Rectal smooth muscle tissue (tissue), 1 donor: ENCODE measurements at regions not wholly inside any gene's neighbourhood (a gene's known extent, or its start where the extent isn't known, plus 50 kb on each side); places are given as distances from the start of the nearest gene placed in this dataset.

Source experiments
- H3K27ac ChIP-seq: one replicate; pipeline ENCODE4 v1.7.0; 2013; ENCODE audit warnings: low read depth, low read length, inconsistent platforms
- H3K27me3 ChIP-seq: one replicate; pipeline ENCODE4 v1.7.0; 2013; ENCODE audit warnings: low read length; ENCODE audit not compliant: control insufficient read depth, insufficient read depth
- H3K36me3 ChIP-seq: one replicate; pipeline ENCODE4 v1.7.0; 2013; ENCODE audit warnings: low read length; ENCODE audit not compliant: control insufficient read depth, insufficient read depth
- H3K4me1 ChIP-seq: one replicate; pipeline ENCODE4 v1.7.0; 2013; ENCODE audit warnings: low read length; ENCODE audit not compliant: control insufficient read depth, insufficient read depth
- H3K4me3 ChIP-seq: one replicate; pipeline ENCODE4 v1.7.0; 2013; ENCODE audit warnings: low read length
- H3K9ac ChIP-seq: one replicate; pipeline ENCODE4 v1.7.0; 2013; ENCODE audit warnings: low read length

GRCh38 chr2:57843158-57843557 is 203.4 kb upstream of the VRK2 start:
- no peaks in the 10 kb centered on the region for H3K36me3 ChIP-seq
- H3K27ac ChIP-seq: no peak overlapping the region
- no peaks in the 10 kb centered on the region for H3K27me3 ChIP-seq
- H3K4me3 ChIP-seq: no peak overlapping the region
- H3K4me1 ChIP-seq: no peaks in the 10 kb centered on the region
- H3K9ac ChIP-seq: no peak overlapping the region

- H3K9ac ChIP-seq: no peak overlapping the region
- H3K36me3 ChIP-seq: no peaks in the 10 kb centered on the region
- no peaks in the 10 kb centered on the region for H3K27me3 ChIP-seq
- no peak overlapping the region for H3K27ac ChIP-seq
- no peaks in the 10 kb centered on the region for H3K4me1 ChIP-seq
- H3K4me3 ChIP-seq: no peak overlapping the region
Measured at GRCh38 chr2:57848723-57849122, 197.9 kb upstream of the VRK2 start.

DNA sequence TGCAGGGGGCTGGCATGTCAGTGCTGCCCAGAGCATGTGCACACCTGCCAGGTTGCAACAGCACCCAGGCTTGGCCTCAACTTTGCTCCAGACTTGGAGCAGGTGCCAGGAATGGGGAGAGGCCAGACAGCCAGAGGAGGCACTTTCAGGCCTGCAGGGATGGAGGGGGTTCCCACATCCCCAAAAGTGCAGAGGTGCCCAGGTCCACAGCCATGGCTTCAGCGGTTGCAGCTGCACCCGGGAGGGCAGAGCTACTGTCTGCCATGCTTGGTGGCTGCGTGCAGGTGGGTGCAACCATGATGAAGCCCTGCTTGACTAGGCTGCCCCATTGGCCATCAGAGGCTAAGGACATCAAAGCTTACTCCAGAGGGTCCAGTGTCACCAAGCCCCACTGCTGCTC is 196.8 kb upstream of the VRK2 start:
- H3K9ac ChIP-seq: no peak overlapping the region
- H3K4me1 ChIP-seq: no peaks in the 10 kb centered on the region
- H3K27ac ChIP-seq: no peak overlapping the region
- H3K36me3 ChIP-seq: no peaks in the 10 kb centered on the region
- no peak overlapping the region for H3K4me3 ChIP-seq
- no peaks in the 10 kb centered on the region for H3K27me3 ChIP-seq

DNA sequence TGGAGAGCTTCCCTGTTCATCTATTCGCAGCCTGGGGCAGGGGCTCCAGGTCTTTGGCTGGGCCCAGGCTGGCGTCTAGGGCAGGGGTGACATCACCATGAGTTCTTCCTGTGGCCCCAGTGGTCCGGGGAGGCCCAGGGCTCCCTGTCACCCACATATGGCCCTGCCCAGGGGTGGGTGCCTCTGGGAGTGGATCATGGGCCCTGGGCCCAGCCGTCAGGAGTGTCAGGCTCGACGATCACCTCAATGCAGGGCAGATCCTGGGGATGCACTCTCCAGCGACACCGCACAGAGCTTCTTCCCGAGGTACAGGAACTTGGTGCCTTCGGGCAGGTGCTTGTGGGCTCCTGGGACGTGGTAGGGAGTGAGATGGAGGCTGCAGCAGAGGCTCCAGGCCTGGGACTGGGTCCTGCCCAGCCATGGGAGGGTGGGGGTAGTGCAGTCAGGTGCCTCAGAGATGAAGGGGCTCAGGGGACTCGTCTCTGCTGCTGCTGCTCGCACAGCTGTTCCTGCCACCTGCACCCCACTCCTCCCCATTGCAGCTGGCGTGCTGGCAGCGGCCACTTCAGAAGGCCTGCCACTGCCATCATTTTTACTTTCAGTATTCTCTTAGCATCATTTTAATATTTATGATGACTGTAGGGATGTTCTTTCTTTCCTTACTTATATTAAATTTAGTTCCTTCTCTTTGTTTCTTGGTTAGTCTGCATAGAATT is 196.0 kb upstream of the VRK2 start:
- Histone ChIP-seq H3K9ac (no peak overlapping the region), H3K27ac (no peak overlapping the region), H3K4me3 (no peak overlapping the region), H3K4me1 (no peaks in the 10 kb centered on the region), H3K27me3 (no peaks in the 10 kb centered on the region), H3K36me3 (no peaks in the 10 kb centered on the region)

- Histone ChIP-seq H3K4me3 (no peak overlapping the region), H3K27ac (no peak overlapping the region), H3K4me1 (no peaks in the 10 kb centered on the region), H3K27me3 (no peaks in the 10 kb centered on the region), H3K36me3 (no peaks in the 10 kb centered on the region), H3K9ac (no peak overlapping the region)
Measured at GRCh38 chr2:57855212-57855611, 191.4 kb upstream of the VRK2 start.

DNA sequence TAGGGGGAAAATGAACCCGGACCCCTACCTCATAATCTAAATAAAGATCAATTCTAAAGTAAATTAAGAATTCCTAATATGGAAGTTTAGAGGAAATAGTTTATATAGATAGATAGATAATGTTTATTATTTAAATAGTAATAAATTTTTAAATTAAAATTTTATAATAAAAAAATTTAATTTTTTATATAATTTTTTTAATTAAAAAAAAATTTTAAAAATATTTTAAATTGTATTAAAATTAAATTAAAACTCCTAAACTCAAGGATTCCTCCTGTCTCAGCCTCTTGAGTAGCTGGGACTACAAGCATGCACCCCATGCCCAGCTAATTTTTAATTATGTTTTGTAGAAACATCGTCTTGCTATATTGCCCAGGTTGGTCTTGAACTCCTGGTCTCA is 186.9 kb upstream of the VRK2 start:
- Histone ChIP-seq H3K27me3 (no peaks in the 10 kb centered on the region), H3K4me1 (no peaks in the 10 kb centered on the region), H3K36me3 (no peaks in the 10 kb centered on the region), H3K4me3 (no peak overlapping the region), H3K27ac (no peak overlapping the region), H3K9ac (no peak overlapping the region)

GRCh38 chr2:57862153-57862552 is 184.5 kb upstream of the VRK2 start:
- Histone ChIP-seq H3K27me3 (no peaks in the 10 kb centered on the region), H3K27ac (no peak overlapping the region), H3K4me1 (no peaks in the 10 kb centered on the region), H3K9ac (no peak overlapping the region), H3K36me3 (no peaks in the 10 kb centered on the region), H3K4me3 (no peak overlapping the region)

- Histone ChIP-seq H3K4me3 (no peak overlapping the region), H3K4me1 (no peaks in the 10 kb centered on the region), H3K9ac (no peak overlapping the region), H3K27me3 (no peaks in the 10 kb centered on the region), H3K36me3 (no peaks in the 10 kb centered on the region), H3K27ac (no peak overlapping the region)
Measured at GRCh38 chr2:57862727-57863126, 183.9 kb upstream of the VRK2 start.

DNA sequence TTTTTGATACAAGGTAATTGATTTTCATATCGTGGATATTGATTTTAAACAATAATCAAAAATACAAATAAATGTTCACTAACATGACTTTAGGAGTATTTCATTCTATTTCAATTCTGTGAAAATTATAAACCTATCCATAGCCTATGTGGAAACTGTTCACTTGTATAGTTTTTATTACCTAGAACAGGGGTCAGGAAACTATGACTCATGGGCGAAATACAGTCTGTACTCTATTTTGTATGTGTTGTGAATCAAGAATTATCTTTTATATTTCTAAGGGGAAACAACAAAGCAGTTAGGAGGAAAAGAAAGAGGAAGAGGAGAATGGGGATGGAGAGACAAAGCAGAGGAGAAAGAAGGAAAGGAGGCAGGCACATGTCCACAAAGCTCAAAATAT is 181.7 kb upstream of the VRK2 start:
- no peak overlapping the region for H3K9ac ChIP-seq
- no peaks in the 10 kb centered on the region for H3K36me3 ChIP-seq
- no peak overlapping the region for H3K4me3 ChIP-seq

DNA sequence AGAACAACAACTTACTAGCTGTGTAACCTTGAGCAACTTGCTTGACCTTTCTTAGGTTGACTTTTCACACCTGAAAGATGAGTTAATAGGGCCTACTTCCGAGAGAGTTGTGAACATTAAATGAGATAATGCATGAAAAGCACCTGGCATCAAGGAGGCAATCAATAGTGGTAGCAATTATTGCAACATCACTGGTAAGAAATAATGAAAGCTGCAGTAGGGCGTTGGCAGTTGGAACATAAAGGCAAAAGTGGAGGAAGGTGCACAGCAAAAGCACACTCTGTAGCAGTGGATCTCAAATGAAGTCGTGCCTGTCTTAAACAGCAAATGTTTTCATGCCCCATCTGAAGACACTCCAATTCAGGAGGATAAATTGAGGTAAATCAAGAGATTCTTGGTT is 178.9 kb upstream of the VRK2 start:
- Histone ChIP-seq H3K9ac (no peak overlapping the region), H3K4me3 (no peak overlapping the region), H3K27me3 (no peaks in the 10 kb centered on the region), H3K27ac (no peak overlapping the region), H3K4me1 (no peaks in the 10 kb centered on the region), H3K36me3 (no peaks in the 10 kb centered on the region)

More for the DNA sequence above, 181.7 kb upstream of the VRK2 start:
- Histone ChIP-seq H3K27ac (no peak overlapping the region), H3K27me3 (no peaks in the 10 kb centered on the region), H3K4me1 (no peaks in the 10 kb centered on the region)

GRCh38 chr2:57868619-57869139 is 177.9 kb upstream of the VRK2 start:
- no peaks in the 10 kb centered on the region for H3K27me3 ChIP-seq
- no peaks in the 10 kb centered on the region for H3K4me1 ChIP-seq
- no peak overlapping the region for H3K27ac ChIP-seq
- H3K4me3 ChIP-seq: no peak overlapping the region
- H3K36me3 ChIP-seq: no peaks in the 10 kb centered on the region
- H3K9ac ChIP-seq: no peak overlapping the region

DNA sequence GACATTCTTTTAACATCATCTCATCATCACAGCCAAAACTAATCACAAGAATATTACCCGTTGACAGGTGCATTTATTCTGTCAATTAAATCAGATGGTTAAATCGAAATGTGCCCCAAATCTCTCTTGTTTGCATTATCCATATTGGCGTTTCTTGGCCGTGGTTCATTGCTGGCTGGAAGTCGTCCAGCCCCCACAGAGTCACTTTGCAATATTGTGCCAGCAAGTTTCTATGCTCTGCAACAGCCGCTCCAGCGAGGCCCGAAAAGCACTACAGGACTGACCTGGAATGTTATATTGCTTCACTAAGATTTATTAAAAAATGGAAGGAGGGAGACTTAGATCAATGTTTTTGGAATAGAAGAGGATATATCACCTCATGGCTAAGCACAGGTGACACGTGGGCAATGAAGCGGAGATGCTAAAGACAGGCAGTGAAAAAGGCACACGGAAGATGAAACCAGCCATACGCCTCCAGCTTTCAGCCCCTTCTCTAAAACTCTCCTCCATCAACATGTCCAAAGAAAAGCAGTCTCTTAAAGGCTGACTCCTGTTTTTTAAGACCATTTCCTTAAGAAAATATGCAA is 176.8 kb upstream of the VRK2 start:
- no peaks in the 10 kb centered on the region for H3K27me3 ChIP-seq
- H3K4me1 ChIP-seq: no peaks in the 10 kb centered on the region
- no peak overlapping the region for H3K9ac ChIP-seq
- H3K4me3 ChIP-seq: no peak overlapping the region
- H3K27ac ChIP-seq: no peak overlapping the region
- H3K36me3 ChIP-seq: no peaks in the 10 kb centered on the region

GRCh38 chr2:57876313-57876712 is 170.3 kb upstream of the VRK2 start:
- H3K9ac ChIP-seq: no peak overlapping the region

More at GRCh38 chr2:57876313-57876712, 170.3 kb upstream of the VRK2 start:
- no peaks in the 10 kb centered on the region for H3K36me3 ChIP-seq
- H3K4me3 ChIP-seq: no peak overlapping the region
- no peaks in the 10 kb centered on the region for H3K4me1 ChIP-seq
- H3K27ac ChIP-seq: no peak overlapping the region
- no peaks in the 10 kb centered on the region for H3K27me3 ChIP-seq
